ENCODE measurements at regions not wholly inside any gene's neighbourhood (a gene's known extent, or its start where the extent isn't known, plus 50 kb on each side); places are given as distances from the start of the nearest gene placed in this dataset.

GRCh38 chr4:14177987-14178386, 550.5 kb upstream of the BOD1L1 start:
- Histone ChIP-seq H3K9me3 (ENCODE audit: insufficient read depth, low read length) (peaks cover 4% of the 10 kb centered on the region; the same call in 1 of the 2 replicates), H3K27me3 (ENCODE audit: insufficient read depth, insufficient read length) (no peaks in the 10 kb centered on the region), H3K4me1 (ENCODE audit: insufficient read depth, insufficient read length) (no peaks in the 10 kb centered on the region), H3K4me3 (ENCODE audit: insufficient read length, low read depth) (no peak overlapping the region), H3K9ac (ENCODE audit: insufficient read length, low read depth) (no peak overlapping the region), H3K36me3 (ENCODE audit: insufficient read depth, insufficient read length, low read length) (no peaks in the 10 kb centered on the region)
- TF ChIP-seq YY1 (IDR thresholded peaks at IDR 0.05; ENCODE audit: insufficient read depth, insufficient read length) (no peak), SUZ12 (IDR thresholded peaks at IDR 0.05; ENCODE audit: extremely low read depth, insufficient read depth, insufficient read length) (no peak), ZNF274 (IDR thresholded peaks at IDR 0.05; ENCODE audit: low read depth, low read length) (no peak)
- DNase-seq (ENCODE audit: low read depth, low spot score), result no peak

GRCh38 chr4:14178421-14178820, 550.9 kb upstream of the BOD1L1 start:
- TF ChIP-seq SUZ12 (IDR thresholded peaks at IDR 0.05; ENCODE audit: extremely low read depth, insufficient read depth, insufficient read length) (no peak), ZNF274 (IDR thresholded peaks at IDR 0.05; ENCODE audit: low read depth, low read length) (no peak), YY1 (IDR thresholded peaks at IDR 0.05; ENCODE audit: insufficient read depth, insufficient read length) (no peak)
- no peak overlapping the region for H3K9ac ChIP-seq (ENCODE audit: insufficient read length, low read depth)

GRCh38 chr4:14180166-14180565, 552.6 kb upstream of the BOD1L1 start:
- Histone ChIP-seq H3K36me3 (ENCODE audit: insufficient read depth, insufficient read length, low read length) (no peaks in the 10 kb centered on the region), H3K9me3 (ENCODE audit: insufficient read depth, low read length) (0 out of 2 replicates have a peak, but pooled peaks cover 4% of the 10 kb centered on the region), H3K27me3 (ENCODE audit: insufficient read depth, insufficient read length) (no peaks in the 10 kb centered on the region), H3K4me3 (ENCODE audit: insufficient read length, low read depth) (no peak overlapping the region), H3K4me1 (ENCODE audit: insufficient read depth, insufficient read length) (no peaks in the 10 kb centered on the region), H3K9ac (ENCODE audit: insufficient read length, low read depth) (no peak overlapping the region)
- no peak for DNase-seq (ENCODE audit: low read depth, low spot score)
- TF ChIP-seq ZNF274 (IDR thresholded peaks at IDR 0.05; ENCODE audit: low read depth, low read length), result no peak

More at GRCh38 chr4:14178421-14178820, 550.9 kb upstream of the BOD1L1 start:
- DNase-seq (ENCODE audit: low read depth, low spot score), result no peak
- H3K4me3 ChIP-seq (ENCODE audit: insufficient read length, low read depth), result no peak overlapping the region
- no peaks in the 10 kb centered on the region for H3K27me3 ChIP-seq (ENCODE audit: insufficient read depth, insufficient read length)
- no peaks in the 10 kb centered on the region for H3K4me1 ChIP-seq (ENCODE audit: insufficient read depth, insufficient read length)
- H3K9me3 ChIP-seq (ENCODE audit: insufficient read depth, low read length), result peaks cover 4% of the 10 kb centered on the region; the same call in 1 of the 2 replicates
- H3K36me3 ChIP-seq (ENCODE audit: insufficient read depth, insufficient read length, low read length), result no peaks in the 10 kb centered on the region

GRCh38 chr4:14180983-14181601, 553.6 kb upstream of the BOD1L1 start:
- no peak overlapping the region for H3K9ac ChIP-seq (ENCODE audit: insufficient read length, low read depth)

GRCh38 chr4:14182148-14182547, 554.6 kb upstream of the BOD1L1 start:
- Histone ChIP-seq H3K9ac (ENCODE audit: insufficient read length, low read depth) (no peak overlapping the region), H3K4me1 (ENCODE audit: insufficient read depth, insufficient read length) (no peaks in the 10 kb centered on the region), H3K4me3 (ENCODE audit: insufficient read length, low read depth) (no peak overlapping the region), H3K9me3 (ENCODE audit: insufficient read depth, low read length) (0 out of 2 replicates have a peak, but pooled peaks cover 4% of the 10 kb centered on the region), H3K27me3 (ENCODE audit: insufficient read depth, insufficient read length) (no peaks in the 10 kb centered on the region), H3K36me3 (ENCODE audit: insufficient read depth, insufficient read length, low read length) (no peaks in the 10 kb centered on the region)
- no peak for TF ChIP-seq ZNF274 (IDR thresholded peaks at IDR 0.05; ENCODE audit: low read depth, low read length)
- no peak for TF ChIP-seq YY1 (IDR thresholded peaks at IDR 0.05; ENCODE audit: insufficient read depth, insufficient read length)
- no peak for TF ChIP-seq SUZ12 (IDR thresholded peaks at IDR 0.05; ENCODE audit: extremely low read depth, insufficient read depth, insufficient read length)
- no peak for DNase-seq (ENCODE audit: low read depth, low spot score)

More at GRCh38 chr4:14180983-14181601, 553.6 kb upstream of the BOD1L1 start:
- Histone ChIP-seq H3K36me3 (ENCODE audit: insufficient read depth, insufficient read length, low read length) (no peaks in the 10 kb centered on the region), H3K4me1 (ENCODE audit: insufficient read depth, insufficient read length) (no peaks in the 10 kb centered on the region), H3K9me3 (ENCODE audit: insufficient read depth, low read length) (0 out of 2 replicates have a peak, but pooled peaks cover 4% of the 10 kb centered on the region), H3K27me3 (ENCODE audit: insufficient read depth, insufficient read length) (no peaks in the 10 kb centered on the region), H3K4me3 (ENCODE audit: insufficient read length, low read depth) (no peak overlapping the region)
- no peak for DNase-seq (ENCODE audit: low read depth, low spot score)
- TF ChIP-seq YY1 (IDR thresholded peaks at IDR 0.05; ENCODE audit: insufficient read depth, insufficient read length) (no peak), SUZ12 (IDR thresholded peaks at IDR 0.05; ENCODE audit: extremely low read depth, insufficient read depth, insufficient read length) (no peak), ZNF274 (IDR thresholded peaks at IDR 0.05; ENCODE audit: low read depth, low read length) (no peak)

GRCh38 chr4:14184265-14184664, 556.7 kb upstream of the BOD1L1 start:
- Histone ChIP-seq H3K36me3 (ENCODE audit: insufficient read depth, insufficient read length, low read length) (no peaks in the 10 kb centered on the region), H3K9ac (ENCODE audit: insufficient read length, low read depth) (no peak overlapping the region), H3K27me3 (ENCODE audit: insufficient read depth, insufficient read length) (no peaks in the 10 kb centered on the region), H3K4me1 (ENCODE audit: insufficient read depth, insufficient read length) (no peaks in the 10 kb centered on the region), H3K9me3 (ENCODE audit: insufficient read depth, low read length) (0 out of 2 replicates have a peak, but pooled peaks cover 4% of the 10 kb centered on the region), H3K4me3 (ENCODE audit: insufficient read length, low read depth) (no peak overlapping the region)
- DNase-seq (ENCODE audit: low read depth, low spot score), result no peak
- no peak for TF ChIP-seq SUZ12 (IDR thresholded peaks at IDR 0.05; ENCODE audit: extremely low read depth, insufficient read depth, insufficient read length)
- TF ChIP-seq ZNF274 (IDR thresholded peaks at IDR 0.05; ENCODE audit: low read depth, low read length), result no peak
- no peak for TF ChIP-seq YY1 (IDR thresholded peaks at IDR 0.05; ENCODE audit: insufficient read depth, insufficient read length)

- DNase-seq (ENCODE audit: low read depth, low spot score), result no peak
- no peak overlapping the region for H3K9ac ChIP-seq (ENCODE audit: insufficient read length, low read depth)
- no peak overlapping the region for H3K4me3 ChIP-seq (ENCODE audit: insufficient read length, low read depth)
- no peaks in the 10 kb centered on the region for H3K36me3 ChIP-seq (ENCODE audit: insufficient read depth, insufficient read length, low read length)
- no peak for TF ChIP-seq YY1 (IDR thresholded peaks at IDR 0.05; ENCODE audit: insufficient read depth, insufficient read length)
- H3K9me3 ChIP-seq (ENCODE audit: insufficient read depth, low read length), result 0 out of 2 replicates have a peak, but pooled peaks cover 2% of the 10 kb centered on the region
- H3K4me1 ChIP-seq (ENCODE audit: insufficient read depth, insufficient read length), result no peaks in the 10 kb centered on the region
- no peaks in the 10 kb centered on the region for H3K27me3 ChIP-seq (ENCODE audit: insufficient read depth, insufficient read length)
Measured at GRCh38 chr4:14184767-14185166, 557.2 kb upstream of the BOD1L1 start.

Measured in NT2/D1 (cell line).